Astrocyte of the cerebellum (primary cell): ENCODE measurements at regions not wholly inside any gene's neighbourhood (a gene's known extent, or its start where the extent isn't known, plus 50 kb on each side); places are given as distances from the start of the nearest gene placed in this dataset.

Experiments
- DNase-seq: peaks from one replicate; pipeline ENCODE4 v3.0.0-alpha.2; 2011; ENCODE audit warnings: low read depth
- H3K4me3 ChIP-seq: 2 replicates; pipeline ENCODE4 v1.5.1; 2011; ENCODE audit warnings: mild to moderate bottlenecking, low read depth, low read length, moderate library complexity
- CTCF ChIP-seq: IDR thresholded peaks from 2 replicates; pipeline ENCODE4 v1.5.1; 2012; ENCODE audit warnings: low read length, low read depth, moderate library complexity, mild to moderate bottlenecking; ENCODE audit errors: missing control alignments
- in situ Hi-C: cut with HindIII; loops from 2 replicates; pipeline ENCODE4 v1.10.0; 2017; ENCODE audit warnings: low sequenced_read_pairs

GRCh38 chr15:95549168-95549738, 781.2 kb upstream of the NR2F2 start:
- in situ Hi-C loops = no loop called here

GRCh38 chr15:95550702-95551101, 779.8 kb upstream of the NR2F2 start:
- no peak for DNase-seq
- no peak for TF ChIP-seq CTCF
- no peak overlapping the region for H3K4me3 ChIP-seq
- in situ Hi-C loops = no loop called here

More at GRCh38 chr15:95549168-95549738, 781.2 kb upstream of the NR2F2 start:
- no peak overlapping the region for H3K4me3 ChIP-seq
- DNase-seq = no peak
- no peak for TF ChIP-seq CTCF

- no peak for TF ChIP-seq CTCF
- H3K4me3 ChIP-seq = no peak overlapping the region
- in situ Hi-C loops = no loop called here
- DNase-seq = no peak
Observed at GRCh38 chr15:95556225-95556624, 774.3 kb upstream of the NR2F2 start.

GRCh38 chr15:95556866-95557225, 773.7 kb upstream of the NR2F2 start:
- no peak overlapping the region for H3K4me3 ChIP-seq
- in situ Hi-C loops = no loop called here
- TF ChIP-seq CTCF = no peak
- DNase-seq = peak; percentile 47

GRCh38 chr15:95557226-95558046, 773.1 kb upstream of the NR2F2 start:
- no peak overlapping the region for H3K4me3 ChIP-seq
- DNase-seq = peak; percentile 87
- in situ Hi-C loops = no loop called here

GRCh38 chr15:95558131-95558530, 772.4 kb upstream of the NR2F2 start:
- TF ChIP-seq CTCF = no peak
- DNase-seq = no peak
- H3K4me3 ChIP-seq = no peak overlapping the region
- in situ Hi-C loops = no loop called here

More at GRCh38 chr15:95557226-95558046, 773.1 kb upstream of the NR2F2 start:
- no peak for TF ChIP-seq CTCF
